ENCODE measurements at regions not wholly inside any gene's neighbourhood (a gene's known extent, or its start where the extent isn't known, plus 50 kb on each side); places are given as distances from the start of the nearest gene placed in this dataset.
"Not testable (repeated sequence)": the region's sequence is repeated elsewhere in the genome, so short reads cannot be mapped to it uniquely, and the experiment has no call there.

- no peak for DNase-seq
Observed at GRCh38 chr3:74413547-74414241, 200.8 kb downstream of the CNTN3 start.

- no peak for DNase-seq
Observed at GRCh38 chr3:74410276-74410941, 204.1 kb downstream of the CNTN3 start.

GRCh38 chr3:74409066-74409465 is 205.4 kb downstream of the CNTN3 start:
- no peak for DNase-seq

GRCh38 chr3:74403307-74403706 is 211.2 kb downstream of the CNTN3 start:
- no peak for DNase-seq

GRCh38 chr3:74402821-74403220 is 211.6 kb downstream of the CNTN3 start:
- DNase-seq: no peak

GRCh38 chr3:74393426-74393825 is 221.0 kb downstream of the CNTN3 start:
- no peak for DNase-seq

- DNase-seq: no peak
Observed at GRCh38 chr3:74390121-74390877, 224.2 kb downstream of the CNTN3 start.

GRCh38 chr3:74387111-74387735 is 227.2 kb downstream of the CNTN3 start:
- DNase-seq: no peak

GRCh38 chr3:74384159-74384558 is 230.3 kb downstream of the CNTN3 start:
- DNase-seq: no peak

GRCh38 chr3:74377669-74378068 is 236.8 kb downstream of the CNTN3 start:
- no peak for DNase-seq

GRCh38 chr3:74376323-74376722 is 238.1 kb downstream of the CNTN3 start:
- DNase-seq: not testable (repeated sequence)

GRCh38 chr3:74375653-74376052 is 238.8 kb downstream of the CNTN3 start:
- no peak for DNase-seq

GRCh38 chr3:74372743-74373142 is 241.7 kb downstream of the CNTN3 start:
- DNase-seq: no peak

- no peak for DNase-seq
Observed at GRCh38 chr3:74370342-74370741, 244.1 kb downstream of the CNTN3 start.

GRCh38 chr3:74366331-74366730 is 248.1 kb downstream of the CNTN3 start:
- no peak for DNase-seq

GRCh38 chr3:74363346-74363745 is 251.1 kb downstream of the CNTN3 start:
- no peak for DNase-seq

GRCh38 chr3:74360406-74360805 is 254.1 kb downstream of the CNTN3 start:
- no peak for DNase-seq

GRCh38 chr3:74357881-74358280 is 256.6 kb downstream of the CNTN3 start:
- DNase-seq: no peak

GRCh38 chr3:74353039-74353438 is 261.4 kb downstream of the CNTN3 start:
- DNase-seq: no peak

GRCh38 chr3:74352166-74352565 is 262.3 kb downstream of the CNTN3 start:
- DNase-seq: no peak

- peak in 1 of 14 donors; percentile 3 for DNase-seq
Observed at GRCh38 chr3:74351213-74351612, 263.2 kb downstream of the CNTN3 start.

GRCh38 chr3:74349015-74349414 is 265.4 kb downstream of the CNTN3 start:
- no peak for DNase-seq

All from C1 segment of cervical spinal cord (tissue), 14 donors.